GM23338 (cell line): ENCODE measurements at regions not wholly inside any gene's neighbourhood (a gene's known extent, or its start where the extent isn't known, plus 50 kb on each side); places are given as distances from the start of the nearest gene placed in this dataset.

Experiments used
- ATAC-seq: fragments of 200-7000 bp; cut with Tn5 transposase; 3 replicates; pipeline ENCODE4 v1.9.1; 2020
- DNase-seq: peaks from one replicate; pipeline ENCODE4 v3.0.0-alpha.2; 2015; ENCODE audit warnings: low spot score
- H2AFZ ChIP-seq: fragments of 200-600 bp; sonication (generic); 2 replicates; pipeline ENCODE4 v1.8.0; 2016; ENCODE audit warnings: antibody characterized with exemption, mild to moderate bottlenecking, moderate library complexity
- H3F3A ChIP-seq: fragments of 200-600 bp; sonication (generic); replicated peaks from 2 replicates; pipeline ENCODE4 v1.8.0; 2017; ENCODE audit warnings: antibody characterized with exemption, mixed run types, low read depth
- H3K27ac ChIP-seq: fragments of 200-600 bp; sonication (generic); 2 replicates; pipeline ENCODE4 v1.6.1; 2016; ENCODE audit warnings: low read depth
- H3K27me3 ChIP-seq: fragments of 200-600 bp; sonication (generic); 2 replicates; pipeline ENCODE4 v1.8.0; 2016; ENCODE audit warnings: mild to moderate bottlenecking, mixed run types, moderate library complexity; ENCODE audit not compliant: insufficient read depth
- H3K36me3 ChIP-seq: fragments of 200-600 bp; sonication (generic); 2 replicates; pipeline ENCODE4 v1.8.0; 2016; ENCODE audit warnings: mild to moderate bottlenecking; ENCODE audit not compliant: insufficient read depth
- H3K4me1 ChIP-seq: fragments of 200-600 bp; sonication (generic); 2 replicates; pipeline ENCODE4 v1.8.0; 2016; ENCODE audit warnings: mild to moderate bottlenecking, moderate library complexity; ENCODE audit not compliant: insufficient read depth
- H3K4me2 ChIP-seq: fragments of 200-600 bp; sonication (generic); 2 replicates; pipeline ENCODE4 v1.7.1; 2017; ENCODE audit warnings: mixed run types
- H3K4me3 ChIP-seq: fragments of 200-600 bp; sonication (generic); 2 replicates; pipeline ENCODE4 v1.6.1; 2016; ENCODE audit warnings: mixed run types
- H3K79me2 ChIP-seq: fragments of 200-600 bp; sonication (generic); replicated peaks from 2 replicates; pipeline ENCODE4 v1.8.0; 2017; ENCODE audit warnings: mild to moderate bottlenecking; ENCODE audit not compliant: insufficient read depth
- H3K9me2 ChIP-seq: fragments of 200-600 bp; sonication (generic); 2 replicates; pipeline ENCODE4 v1.8.0; 2017; ENCODE audit not compliant: insufficient read depth
- H4K20me1 ChIP-seq: fragments of 200-600 bp; sonication (generic); replicated peaks from 2 replicates; pipeline ENCODE4 v1.8.0; 2017; ENCODE audit warnings: mild to moderate bottlenecking; ENCODE audit not compliant: insufficient read depth
- H3K27ac Mint-ChIP-seq: 2 replicates; pipeline ENCODE4 v1.8.0; 2020; ENCODE audit warnings: inconsistent platforms, mild to moderate bottlenecking, moderate library complexity, mixed read lengths
- H3K27me3 Mint-ChIP-seq: 3 replicates; pipeline ENCODE4 v1.8.0; 2022; ENCODE audit warnings: low read depth, mild to moderate bottlenecking, moderate library complexity, mixed read lengths, inconsistent platforms; ENCODE audit not compliant: insufficient read depth, poor library complexity
- H3K36me3 Mint-ChIP-seq: 3 replicates; pipeline ENCODE4 v1.8.0; 2021; ENCODE audit warnings: low read depth, mild to moderate bottlenecking, inconsistent platforms, moderate library complexity, mixed read lengths
- H3K4me1 Mint-ChIP-seq: 3 replicates; pipeline ENCODE4 v1.8.0; 2020; ENCODE audit warnings: mild to moderate bottlenecking, inconsistent platforms, mixed read lengths
- H3K4me3 Mint-ChIP-seq: 3 replicates; pipeline ENCODE4 v1.8.0; 2021; ENCODE audit warnings: moderate library complexity, mild to moderate bottlenecking, inconsistent platforms, mixed read lengths
- H3K9me3 Mint-ChIP-seq: 3 replicates; pipeline ENCODE4 v1.8.0; 2020; ENCODE audit warnings: moderate library complexity, mild to moderate bottlenecking, inconsistent platforms, mixed read lengths
- CREB1 ChIP-seq: fragments of 250-450 bp; sonication (Bioruptor Pico); IDR thresholded peaks from 2 replicates; pipeline ENCODE4 v1.5.0; 2020; ENCODE audit warnings: low read depth, mild to moderate bottlenecking, moderate library complexity
- EZH2 ChIP-seq: fragments of 200-600 bp; sonication (generic); IDR thresholded peaks from one replicate; pipeline ENCODE4 v1.8.0; 2017; ENCODE audit warnings: antibody characterized with exemption, mild to moderate bottlenecking, low read depth; ENCODE audit not compliant: unreplicated experiment
- EZH2phosphoT487 ChIP-seq: fragments of 200-600 bp; sonication (generic); IDR thresholded peaks from one replicate; pipeline ENCODE4 v1.8.1; 2018; ENCODE audit warnings: antibody characterized with exemption; ENCODE audit not compliant: unreplicated experiment
- NANOG ChIP-seq: IDR thresholded peaks from 2 replicates; pipeline ENCODE4 v1.6.1; 2016; ENCODE audit warnings: antibody characterized with exemption, borderline replicate concordance
- POLR2AphosphoS5 ChIP-seq: IDR thresholded peaks from 2 replicates; pipeline ENCODE4 v1.6.1; 2016; ENCODE audit warnings: antibody characterized with exemption, low read depth
- STAT1 ChIP-seq: IDR thresholded peaks from one replicate; pipeline ENCODE4 v1.6.1; 2016; ENCODE audit warnings: antibody characterized with exemption; ENCODE audit not compliant: unreplicated experiment
- ZNF331 ChIP-seq: fragments of 250-450 bp; sonication (Bioruptor Pico); IDR thresholded peaks from 2 replicates; pipeline ENCODE4 v1.5.0; 2020; ENCODE audit warnings: low read depth, mild to moderate bottlenecking, moderate library complexity
- TF ChIP-seq, protein P1 (sequence below): IDR thresholded peaks from one replicate; pipeline ENCODE4 v1.6.1; 2018; ENCODE audit warnings: antibody characterized with exemption; ENCODE audit not compliant: unreplicated experiment
- TF ChIP-seq, protein P2 (sequence below): fragments of 250-450 bp; sonication (Bioruptor Pico); IDR thresholded peaks from 2 replicates; pipeline ENCODE4 v1.5.0; 2020; ENCODE audit warnings: mild to moderate bottlenecking, moderate library complexity
- TF ChIP-seq, protein P3 (sequence below), 2 experiments: fragments of 200-600 bp in 1 of 2; sonication (generic) in 1 of 2; conservative IDR thresholded peaks; 2 replicates each; pipeline versions ENCODE4 v1.5.1 to v1.6.1; 2016 to 2017; ENCODE audit warnings: antibody characterized with exemption in 2 of 2, low read depth in 2 of 2, mild to moderate bottlenecking in 2 of 2, moderate library complexity in 1 of 2

DNA sequence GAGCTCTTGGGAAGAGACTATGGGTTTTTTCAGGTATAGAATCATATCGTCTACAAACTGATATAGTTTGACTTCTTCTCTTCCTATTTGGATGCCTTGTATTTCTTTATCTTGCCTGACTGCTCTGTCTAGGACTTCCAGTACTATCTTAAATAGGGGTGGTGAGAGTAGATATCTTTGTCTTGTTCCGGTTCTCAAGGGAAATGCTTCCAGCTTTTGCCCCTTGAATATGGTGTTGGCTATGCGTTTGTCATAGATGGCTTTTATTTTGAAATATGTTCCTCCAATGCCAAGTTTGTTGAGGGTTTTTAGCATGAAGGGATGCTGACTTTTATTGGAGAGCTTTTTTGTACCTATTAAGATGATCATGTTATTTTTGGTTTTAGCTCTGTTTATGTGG lies 170.3 kb downstream of the PTGER3 start:
- Histone ChIP-seq H3K27ac (no peak overlapping the region), H3K4me2 (no peak overlapping the region), H2AFZ (no peak overlapping the region), H3F3A (no peaks in the 10 kb centered on the region), H3K4me3 (no peak overlapping the region), H3K9me2 (peaks cover 8% of the 10 kb centered on the region; the same call in 1 of the 2 replicates), H3K27me3 (no peaks in the 10 kb centered on the region), H4K20me1 (no peaks in the 10 kb centered on the region), H3K4me1 (no peaks in the 10 kb centered on the region), H3K36me3 (no peaks in the 10 kb centered on the region), H3K79me2 (no peaks in the 10 kb centered on the region)
- ATAC-seq (no peak), DNase-seq (no peak)
- H3K36me3 Mint-ChIP-seq, result no peaks in the 10 kb centered on the region
- no peak overlapping the region for H3K4me3 Mint-ChIP-seq
- H3K27ac Mint-ChIP-seq, result 0 out of 2 replicates have a peak overlapping the region, but pooled peaks have one; percentile 23
- TF ChIP-seq CREB1 (CRISPR knock-in tag) (no peak), STAT1 (no peak), NANOG (no peak), ZNF331 (CRISPR knock-in tag) (no peak), POLR2AphosphoS5 (no peak), EZH2 (no peak)
- no peaks in the 10 kb centered on the region for H3K9me3 Mint-ChIP-seq
- H3K4me1 Mint-ChIP-seq, result no peaks in the 10 kb centered on the region; the same call in 1 of the 3 replicates
- H3K27me3 Mint-ChIP-seq, result no peaks in the 10 kb centered on the region

DNA sequence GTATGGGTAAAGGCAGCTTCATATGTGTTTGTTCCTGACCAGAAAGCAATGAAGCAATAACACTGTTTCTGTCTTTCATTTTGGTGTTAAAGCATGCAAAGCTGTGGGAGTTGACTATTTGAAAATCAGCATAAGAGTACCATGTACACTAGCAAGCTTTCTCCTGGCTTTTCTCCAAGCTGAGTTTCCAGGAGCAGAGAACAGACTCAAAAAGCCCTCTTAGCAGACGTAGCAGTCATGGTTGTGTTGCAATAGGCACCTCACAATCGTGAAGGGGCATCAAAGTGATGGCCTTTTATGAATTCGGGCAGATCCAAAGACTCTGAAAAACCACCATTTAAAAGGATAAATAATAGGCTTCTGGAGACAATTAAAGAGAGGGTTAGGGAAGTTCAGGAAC lies 159.7 kb downstream of the PTGER3 start:
- H3K36me3 Mint-ChIP-seq, result no peaks in the 10 kb centered on the region
- no peak for TF ChIP-seq POLR2AphosphoS5
- TF ChIP-seq, protein P1, sequence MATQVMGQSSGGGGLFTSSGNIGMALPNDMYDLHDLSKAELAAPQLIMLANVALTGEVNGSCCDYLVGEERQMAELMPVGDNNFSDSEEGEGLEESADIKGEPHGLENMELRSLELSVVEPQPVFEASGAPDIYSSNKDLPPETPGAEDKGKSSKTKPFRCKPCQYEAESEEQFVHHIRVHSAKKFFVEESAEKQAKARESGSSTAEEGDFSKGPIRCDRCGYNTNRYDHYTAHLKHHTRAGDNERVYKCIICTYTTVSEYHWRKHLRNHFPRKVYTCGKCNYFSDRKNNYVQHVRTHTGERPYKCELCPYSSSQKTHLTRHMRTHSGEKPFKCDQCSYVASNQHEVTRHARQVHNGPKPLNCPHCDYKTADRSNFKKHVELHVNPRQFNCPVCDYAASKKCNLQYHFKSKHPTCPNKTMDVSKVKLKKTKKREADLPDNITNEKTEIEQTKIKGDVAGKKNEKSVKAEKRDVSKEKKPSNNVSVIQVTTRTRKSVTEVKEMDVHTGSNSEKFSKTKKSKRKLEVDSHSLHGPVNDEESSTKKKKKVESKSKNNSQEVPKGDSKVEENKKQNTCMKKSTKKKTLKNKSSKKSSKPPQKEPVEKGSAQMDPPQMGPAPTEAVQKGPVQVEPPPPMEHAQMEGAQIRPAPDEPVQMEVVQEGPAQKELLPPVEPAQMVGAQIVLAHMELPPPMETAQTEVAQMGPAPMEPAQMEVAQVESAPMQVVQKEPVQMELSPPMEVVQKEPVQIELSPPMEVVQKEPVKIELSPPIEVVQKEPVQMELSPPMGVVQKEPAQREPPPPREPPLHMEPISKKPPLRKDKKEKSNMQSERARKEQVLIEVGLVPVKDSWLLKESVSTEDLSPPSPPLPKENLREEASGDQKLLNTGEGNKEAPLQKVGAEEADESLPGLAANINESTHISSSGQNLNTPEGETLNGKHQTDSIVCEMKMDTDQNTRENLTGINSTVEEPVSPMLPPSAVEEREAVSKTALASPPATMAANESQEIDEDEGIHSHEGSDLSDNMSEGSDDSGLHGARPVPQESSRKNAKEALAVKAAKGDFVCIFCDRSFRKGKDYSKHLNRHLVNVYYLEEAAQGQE, result no peak
- no peak for TF ChIP-seq STAT1
- no peak for TF ChIP-seq ZNF331 (CRISPR knock-in tag)
- TF ChIP-seq, protein P2, sequence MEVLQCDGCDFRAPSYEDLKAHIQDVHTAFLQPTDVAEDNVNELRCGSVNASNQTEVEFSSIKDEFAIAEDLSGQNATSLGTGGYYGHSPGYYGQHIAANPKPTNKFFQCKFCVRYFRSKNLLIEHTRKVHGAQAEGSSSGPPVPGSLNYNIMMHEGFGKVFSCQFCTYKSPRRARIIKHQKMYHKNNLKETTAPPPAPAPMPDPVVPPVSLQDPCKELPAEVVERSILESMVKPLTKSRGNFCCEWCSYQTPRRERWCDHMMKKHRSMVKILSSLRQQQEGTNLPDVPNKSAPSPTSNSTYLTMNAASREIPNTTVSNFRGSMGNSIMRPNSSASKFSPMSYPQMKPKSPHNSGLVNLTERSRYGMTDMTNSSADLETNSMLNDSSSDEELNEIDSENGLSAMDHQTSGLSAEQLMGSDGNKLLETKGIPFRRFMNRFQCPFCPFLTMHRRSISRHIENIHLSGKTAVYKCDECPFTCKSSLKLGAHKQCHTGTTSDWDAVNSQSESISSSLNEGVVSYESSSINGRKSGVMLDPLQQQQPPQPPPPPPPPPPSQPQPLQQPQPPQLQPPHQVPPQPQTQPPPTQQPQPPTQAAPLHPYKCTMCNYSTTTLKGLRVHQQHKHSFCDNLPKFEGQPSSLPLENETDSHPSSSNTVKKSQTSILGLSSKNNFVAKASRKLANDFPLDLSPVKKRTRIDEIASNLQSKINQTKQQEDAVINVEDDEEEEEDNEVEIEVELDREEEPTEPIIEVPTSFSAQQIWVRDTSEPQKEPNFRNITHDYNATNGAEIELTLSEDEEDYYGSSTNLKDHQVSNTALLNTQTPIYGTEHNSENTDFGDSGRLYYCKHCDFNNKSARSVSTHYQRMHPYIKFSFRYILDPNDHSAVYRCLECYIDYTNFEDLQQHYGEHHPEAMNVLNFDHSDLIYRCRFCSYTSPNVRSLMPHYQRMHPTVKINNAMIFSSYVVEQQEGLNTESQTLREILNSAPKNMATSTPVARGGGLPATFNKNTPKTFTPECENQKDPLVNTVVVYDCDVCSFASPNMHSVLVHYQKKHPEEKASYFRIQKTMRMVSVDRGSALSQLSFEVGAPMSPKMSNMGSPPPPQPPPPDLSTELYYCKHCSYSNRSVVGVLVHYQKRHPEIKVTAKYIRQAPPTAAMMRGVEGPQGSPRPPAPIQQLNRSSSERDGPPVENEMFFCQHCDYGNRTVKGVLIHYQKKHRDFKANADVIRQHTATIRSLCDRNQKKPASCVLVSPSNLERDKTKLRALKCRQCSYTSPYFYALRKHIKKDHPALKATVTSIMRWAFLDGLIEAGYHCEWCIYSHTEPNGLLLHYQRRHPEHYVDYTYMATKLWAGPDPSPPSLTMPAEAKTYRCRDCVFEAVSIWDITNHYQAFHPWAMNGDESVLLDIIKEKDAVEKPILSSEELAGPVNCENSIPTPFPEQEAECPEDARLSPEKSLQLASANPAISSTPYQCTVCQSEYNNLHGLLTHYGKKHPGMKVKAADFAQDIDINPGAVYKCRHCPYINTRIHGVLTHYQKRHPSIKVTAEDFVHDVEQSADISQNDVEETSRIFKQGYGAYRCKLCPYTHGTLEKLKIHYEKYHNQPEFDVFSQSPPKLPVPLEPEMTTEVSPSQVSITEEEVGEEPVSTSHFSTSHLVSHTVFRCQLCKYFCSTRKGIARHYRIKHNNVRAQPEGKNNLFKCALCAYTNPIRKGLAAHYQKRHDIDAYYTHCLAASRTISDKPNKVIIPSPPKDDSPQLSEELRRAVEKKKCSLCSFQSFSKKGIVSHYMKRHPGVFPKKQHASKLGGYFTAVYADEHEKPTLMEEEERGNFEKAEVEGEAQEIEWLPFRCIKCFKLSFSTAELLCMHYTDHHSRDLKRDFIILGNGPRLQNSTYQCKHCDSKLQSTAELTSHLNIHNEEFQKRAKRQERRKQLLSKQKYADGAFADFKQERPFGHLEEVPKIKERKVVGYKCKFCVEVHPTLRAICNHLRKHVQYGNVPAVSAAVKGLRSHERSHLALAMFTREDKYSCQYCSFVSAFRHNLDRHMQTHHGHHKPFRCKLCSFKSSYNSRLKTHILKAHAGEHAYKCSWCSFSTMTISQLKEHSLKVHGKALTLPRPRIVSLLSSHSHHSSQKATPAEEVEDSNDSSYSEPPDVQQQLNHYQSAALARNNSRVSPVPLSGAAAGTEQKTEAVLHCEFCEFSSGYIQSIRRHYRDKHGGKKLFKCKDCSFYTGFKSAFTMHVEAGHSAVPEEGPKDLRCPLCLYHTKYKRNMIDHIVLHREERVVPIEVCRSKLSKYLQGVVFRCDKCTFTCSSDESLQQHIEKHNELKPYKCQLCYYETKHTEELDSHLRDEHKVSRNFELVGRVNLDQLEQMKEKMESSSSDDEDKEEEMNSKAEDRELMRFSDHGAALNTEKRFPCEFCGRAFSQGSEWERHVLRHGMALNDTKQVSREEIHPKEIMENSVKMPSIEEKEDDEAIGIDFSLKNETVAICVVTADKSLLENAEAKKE (CRISPR knock-in tag), result no peak
- TF ChIP-seq, protein P3, sequence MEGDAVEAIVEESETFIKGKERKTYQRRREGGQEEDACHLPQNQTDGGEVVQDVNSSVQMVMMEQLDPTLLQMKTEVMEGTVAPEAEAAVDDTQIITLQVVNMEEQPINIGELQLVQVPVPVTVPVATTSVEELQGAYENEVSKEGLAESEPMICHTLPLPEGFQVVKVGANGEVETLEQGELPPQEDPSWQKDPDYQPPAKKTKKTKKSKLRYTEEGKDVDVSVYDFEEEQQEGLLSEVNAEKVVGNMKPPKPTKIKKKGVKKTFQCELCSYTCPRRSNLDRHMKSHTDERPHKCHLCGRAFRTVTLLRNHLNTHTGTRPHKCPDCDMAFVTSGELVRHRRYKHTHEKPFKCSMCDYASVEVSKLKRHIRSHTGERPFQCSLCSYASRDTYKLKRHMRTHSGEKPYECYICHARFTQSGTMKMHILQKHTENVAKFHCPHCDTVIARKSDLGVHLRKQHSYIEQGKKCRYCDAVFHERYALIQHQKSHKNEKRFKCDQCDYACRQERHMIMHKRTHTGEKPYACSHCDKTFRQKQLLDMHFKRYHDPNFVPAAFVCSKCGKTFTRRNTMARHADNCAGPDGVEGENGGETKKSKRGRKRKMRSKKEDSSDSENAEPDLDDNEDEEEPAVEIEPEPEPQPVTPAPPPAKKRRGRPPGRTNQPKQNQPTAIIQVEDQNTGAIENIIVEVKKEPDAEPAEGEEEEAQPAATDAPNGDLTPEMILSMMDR (conservative IDR thresholded peaks at IDR 0.05; ENCODE audit: low read depth in 2 of 2), result no peak
- no peak for TF ChIP-seq EZH2phosphoT487
- no peak for TF ChIP-seq EZH2

More for the DNA sequence above, 159.7 kb downstream of the PTGER3 start:
- Mint-ChIP-seq H3K9me3 (no peaks in the 10 kb centered on the region), H3K4me3 (no peak overlapping the region), H3K4me1 (peaks cover 15% of the 10 kb centered on the region), H3K27ac (0 out of 2 replicates have a peak overlapping the region, but pooled peaks have one; percentile 49), H3K27me3 (no peaks in the 10 kb centered on the region)
- Histone ChIP-seq H4K20me1 (no peaks in the 10 kb centered on the region), H3K4me1 (peaks cover 9% of the 10 kb centered on the region; the same call in 1 of the 2 replicates), H3F3A (no peaks in the 10 kb centered on the region), H2AFZ (peak overlapping the region; percentile 43; the same call in 1 of the 2 replicates), H3K9me2 (no peaks in the 10 kb centered on the region), H3K27ac (no peak overlapping the region), H3K79me2 (no peaks in the 10 kb centered on the region), H3K36me3 (no peaks in the 10 kb centered on the region), H3K4me3 (no peak overlapping the region), H3K27me3 (no peaks in the 10 kb centered on the region), H3K4me2 (no peak overlapping the region)
- DNase-seq (no peak), ATAC-seq (no peak)
